IPS-15b (cell line): ENCODE measurements at regions not wholly inside any gene's neighbourhood (a gene's known extent, or its start where the extent isn't known, plus 50 kb on each side); places are given as distances from the start of the nearest gene placed in this dataset.

ENCODE experiments used
- H3K27me3 ChIP-seq: one replicate; pipeline ENCODE4 v1.6.1; 2013; ENCODE audit warnings: low read length; ENCODE audit not compliant: control insufficient read depth, insufficient read depth
- H3K36me3 ChIP-seq: one replicate; pipeline ENCODE4 v1.6.1; 2013; ENCODE audit warnings: low read length; ENCODE audit not compliant: control insufficient read depth, insufficient read depth
- H3K4me1 ChIP-seq: one replicate; pipeline ENCODE4 v1.6.1; 2013; ENCODE audit warnings: mild to moderate bottlenecking, low read length; ENCODE audit not compliant: control insufficient read depth, insufficient read depth
- H3K4me3 ChIP-seq: one replicate; pipeline ENCODE4 v1.5.1; 2013; ENCODE audit warnings: low read depth, low read length
- H3K9ac ChIP-seq: one replicate; pipeline ENCODE4 v1.6.1; 2013; ENCODE audit warnings: low read depth, mild to moderate bottlenecking, low read length
- H3K9me3 ChIP-seq: one replicate; pipeline ENCODE4 v1.6.1; 2013; ENCODE audit warnings: mild to moderate bottlenecking, low read length; ENCODE audit not compliant: control insufficient read depth, insufficient read depth

- H3K9me3 ChIP-seq, result no peaks in the 10 kb centered on the region
- no peaks in the 10 kb centered on the region for H3K27me3 ChIP-seq
- H3K4me1 ChIP-seq, result no peaks in the 10 kb centered on the region
- no peaks in the 10 kb centered on the region for H3K36me3 ChIP-seq
- no peak overlapping the region for H3K4me3 ChIP-seq
- H3K9ac ChIP-seq, result no peak overlapping the region
Measured at GRCh38 chr5:56588636-56589480, 226.5 kb upstream of the MAP3K1 start.

- H3K4me3 ChIP-seq, result no peak overlapping the region
- H3K9me3 ChIP-seq, result no peaks in the 10 kb centered on the region
- no peaks in the 10 kb centered on the region for H3K36me3 ChIP-seq
- H3K27me3 ChIP-seq, result no peaks in the 10 kb centered on the region
- no peaks in the 10 kb centered on the region for H3K4me1 ChIP-seq
- H3K9ac ChIP-seq, result no peak overlapping the region
Measured at GRCh38 chr5:56588131-56588487, 227.2 kb upstream of the MAP3K1 start.

DNA sequence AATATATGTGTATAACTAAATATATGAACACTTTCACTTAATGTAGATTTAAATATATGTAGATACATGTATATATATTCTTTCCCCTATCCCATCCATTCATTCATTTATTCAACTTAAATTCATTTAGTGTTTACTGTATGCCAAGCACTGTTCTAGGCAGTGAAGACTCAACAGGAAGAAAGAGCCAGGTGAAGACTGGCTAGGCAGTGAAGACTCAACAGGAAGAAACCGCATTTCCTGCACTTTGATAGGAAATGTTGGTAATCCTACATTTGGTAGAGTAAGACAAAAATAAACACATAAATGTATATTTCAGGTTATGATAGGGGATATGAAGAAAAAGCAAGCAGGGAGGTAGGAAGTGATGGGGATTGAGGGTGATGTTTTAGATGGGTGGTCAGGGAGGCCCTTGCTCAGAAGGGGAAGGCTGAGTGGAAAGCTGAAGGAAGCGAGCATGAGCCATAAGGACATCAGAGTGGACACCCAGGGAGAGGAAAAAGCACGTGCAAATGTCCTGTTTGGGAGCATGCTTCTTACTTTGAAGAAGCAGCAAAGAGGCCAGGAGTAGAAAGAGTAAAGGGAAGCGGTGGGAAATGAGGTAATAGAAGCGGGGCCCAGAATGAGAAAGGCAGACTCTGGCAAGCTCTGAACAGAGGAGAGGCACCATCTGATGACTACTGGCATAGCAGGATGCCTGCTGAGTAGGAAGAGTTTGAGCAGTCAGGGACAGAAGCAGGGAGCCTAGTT lies 227.8 kb upstream of the MAP3K1 start:
- Histone ChIP-seq H3K4me1 (no peaks in the 10 kb centered on the region), H3K36me3 (no peaks in the 10 kb centered on the region), H3K27me3 (no peaks in the 10 kb centered on the region), H3K4me3 (no peak overlapping the region), H3K9me3 (no peaks in the 10 kb centered on the region), H3K9ac (no peak overlapping the region)

DNA sequence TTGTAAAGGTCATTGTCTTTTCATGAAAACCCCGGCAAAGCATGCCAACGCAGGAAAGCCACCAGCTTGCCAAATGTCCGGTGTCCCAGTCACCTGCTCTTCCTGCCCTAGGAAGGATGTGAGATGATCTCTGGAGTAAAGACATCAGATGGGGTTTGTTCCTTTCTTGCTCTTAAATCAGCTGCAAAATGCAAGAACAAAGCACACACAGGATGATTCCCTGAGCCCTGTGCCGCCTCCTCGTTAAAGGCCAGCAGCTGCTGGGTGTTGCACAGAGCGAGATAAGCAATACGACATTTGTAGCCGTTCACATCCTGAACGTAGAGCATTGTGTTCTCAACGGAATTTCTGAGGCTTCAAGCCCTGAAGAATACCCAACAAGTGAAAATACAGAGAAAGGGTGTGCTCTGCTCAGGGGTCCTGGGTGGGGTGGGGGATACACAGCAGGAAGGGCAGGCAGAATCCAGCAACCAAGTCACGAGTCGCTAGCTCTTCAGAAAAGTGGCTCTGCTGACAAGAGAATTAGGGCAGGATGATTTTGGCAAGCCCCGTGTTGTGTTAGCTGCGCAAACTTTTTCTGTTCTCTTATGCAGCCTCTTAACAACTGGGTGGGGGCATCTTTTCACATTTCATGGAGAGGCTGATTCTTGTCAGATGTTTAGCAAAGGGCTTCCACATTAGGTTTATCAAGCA lies 229.2 kb upstream of the MAP3K1 start:
- no peaks in the 10 kb centered on the region for H3K27me3 ChIP-seq
- H3K4me3 ChIP-seq, result no peak overlapping the region
- H3K4me1 ChIP-seq, result no peaks in the 10 kb centered on the region
- H3K9ac ChIP-seq, result no peak overlapping the region
- no peaks in the 10 kb centered on the region for H3K36me3 ChIP-seq
- H3K9me3 ChIP-seq, result no peaks in the 10 kb centered on the region

DNA sequence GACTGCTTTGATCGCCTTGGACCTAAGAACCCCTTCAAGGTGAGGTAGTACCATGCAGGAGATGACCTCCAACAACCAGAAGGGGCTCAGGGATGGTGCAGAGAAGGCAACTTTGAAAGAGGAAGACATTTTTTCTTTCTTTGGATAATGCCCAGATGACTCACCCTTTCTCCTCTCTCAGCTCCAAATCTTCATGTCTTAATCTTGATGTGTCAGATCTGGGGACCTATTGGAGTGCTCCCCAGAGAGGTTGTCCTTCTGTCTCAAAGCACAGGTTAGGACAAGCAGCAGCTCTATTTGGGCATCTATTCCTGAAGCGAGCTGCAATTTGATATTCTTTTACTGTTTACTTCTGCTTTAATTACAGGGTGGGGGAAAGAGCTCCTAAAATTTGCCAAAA lies 229.9 kb upstream of the MAP3K1 start:
- Histone ChIP-seq H3K36me3 (no peaks in the 10 kb centered on the region), H3K4me3 (no peak overlapping the region), H3K4me1 (no peaks in the 10 kb centered on the region), H3K9me3 (no peaks in the 10 kb centered on the region), H3K27me3 (no peaks in the 10 kb centered on the region), H3K9ac (no peak overlapping the region)

DNA sequence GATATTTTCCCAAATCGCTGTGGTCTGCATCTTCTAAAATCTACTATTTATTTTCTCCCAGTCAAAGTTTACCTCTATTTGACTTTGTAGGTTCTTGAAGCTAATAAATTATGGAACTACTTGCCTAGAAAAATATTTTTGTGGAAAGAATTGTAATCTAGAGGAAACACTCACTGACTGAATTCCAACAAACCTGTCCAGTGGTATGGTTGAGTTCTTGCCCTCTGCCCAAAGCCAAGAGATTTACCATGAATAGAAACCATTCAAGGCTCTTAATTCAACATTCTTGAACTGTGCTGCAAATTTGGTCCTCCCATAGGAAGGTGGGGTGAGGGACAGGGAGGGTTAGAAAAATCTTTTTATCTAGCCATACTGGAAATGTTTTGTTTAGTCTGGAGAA lies 233.9 kb upstream of the MAP3K1 start:
- no peak overlapping the region for H3K4me3 ChIP-seq
- H3K9me3 ChIP-seq, result no peaks in the 10 kb centered on the region
- no peaks in the 10 kb centered on the region for H3K4me1 ChIP-seq
- H3K27me3 ChIP-seq, result no peaks in the 10 kb centered on the region
- H3K36me3 ChIP-seq, result no peaks in the 10 kb centered on the region
- H3K9ac ChIP-seq, result no peak overlapping the region

DNA sequence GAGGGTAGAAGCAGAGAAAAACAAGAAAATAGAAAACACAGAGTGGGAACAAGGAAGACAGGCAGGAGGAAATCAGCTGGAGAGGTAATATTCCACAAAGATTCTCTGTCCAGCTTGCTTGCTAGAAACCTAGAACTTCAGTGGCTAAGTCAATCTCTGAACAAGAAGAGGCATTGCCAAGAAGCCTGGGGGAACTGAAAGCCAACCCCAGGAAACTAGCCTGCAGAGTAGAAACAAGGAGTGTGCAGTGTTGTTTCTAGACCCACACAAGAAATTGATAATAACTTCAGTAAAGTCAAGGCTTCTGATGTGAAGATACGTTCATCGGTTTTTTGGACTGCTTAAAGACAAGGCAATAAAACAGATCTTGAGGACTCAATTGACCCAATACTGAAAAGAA lies 234.5 kb upstream of the MAP3K1 start:
- no peaks in the 10 kb centered on the region for H3K9me3 ChIP-seq
- no peak overlapping the region for H3K4me3 ChIP-seq
- H3K9ac ChIP-seq, result no peak overlapping the region
- no peaks in the 10 kb centered on the region for H3K36me3 ChIP-seq
- no peaks in the 10 kb centered on the region for H3K4me1 ChIP-seq
- no peaks in the 10 kb centered on the region for H3K27me3 ChIP-seq

DNA sequence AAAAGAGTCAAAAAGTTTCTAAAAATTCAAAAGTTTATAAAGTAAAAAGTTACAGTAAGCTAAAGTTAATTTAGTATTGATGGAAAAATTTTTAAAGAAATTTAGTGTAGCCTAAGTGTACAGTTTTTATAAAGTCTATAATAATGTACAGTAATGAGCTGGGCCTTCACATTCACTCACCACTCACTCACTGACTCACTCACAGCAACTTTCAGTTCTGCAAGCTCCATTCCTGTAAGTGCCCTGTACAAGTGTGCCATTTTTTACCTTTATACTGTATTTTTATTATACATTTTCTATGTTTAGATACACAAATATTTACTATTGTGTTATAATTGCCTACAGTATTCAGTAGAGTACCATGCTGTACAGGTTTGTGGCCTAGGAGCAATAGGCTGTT lies 239.5 kb upstream of the MAP3K1 start:
- no peaks in the 10 kb centered on the region for H3K9me3 ChIP-seq
- no peaks in the 10 kb centered on the region for H3K4me1 ChIP-seq
- H3K9ac ChIP-seq, result no peak overlapping the region
- H3K4me3 ChIP-seq, result no peak overlapping the region
- no peaks in the 10 kb centered on the region for H3K27me3 ChIP-seq
- no peaks in the 10 kb centered on the region for H3K36me3 ChIP-seq

DNA sequence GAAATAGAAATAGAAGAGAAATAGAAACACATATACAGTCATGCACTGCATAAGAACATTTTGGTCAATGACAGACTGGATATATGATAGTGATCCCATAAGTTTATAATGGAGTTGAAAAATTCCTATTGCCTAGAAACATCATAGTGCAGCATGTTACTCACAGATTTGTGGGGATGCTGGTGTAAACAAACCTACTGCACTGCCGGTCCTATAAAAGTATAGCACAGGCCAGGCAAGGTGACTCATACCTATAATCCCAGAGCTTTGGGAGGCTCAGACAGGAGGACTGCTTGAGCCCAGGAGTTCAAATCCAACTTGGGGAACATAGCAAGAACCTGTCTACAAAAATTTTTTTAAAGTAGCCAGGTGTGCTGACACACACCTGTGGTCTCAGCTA lies 240.6 kb upstream of the MAP3K1 start:
- Histone ChIP-seq H3K9ac (no peak overlapping the region), H3K4me3 (no peak overlapping the region), H3K9me3 (no peaks in the 10 kb centered on the region), H3K36me3 (no peaks in the 10 kb centered on the region), H3K4me1 (no peaks in the 10 kb centered on the region), H3K27me3 (no peaks in the 10 kb centered on the region)

- H3K4me3 ChIP-seq, result no peak overlapping the region
- H3K9me3 ChIP-seq, result no peaks in the 10 kb centered on the region
- H3K9ac ChIP-seq, result no peak overlapping the region
- peaks cover 7% of the 10 kb centered on the region for H3K4me1 ChIP-seq
- no peaks in the 10 kb centered on the region for H3K27me3 ChIP-seq
- no peaks in the 10 kb centered on the region for H3K36me3 ChIP-seq
Measured at GRCh38 chr5:56569566-56569965, 245.8 kb upstream of the MAP3K1 start.

- Histone ChIP-seq H3K36me3 (no peaks in the 10 kb centered on the region), H3K9ac (no peak overlapping the region), H3K4me1 (peaks cover 7% of the 10 kb centered on the region), H3K4me3 (no peak overlapping the region), H3K9me3 (no peaks in the 10 kb centered on the region), H3K27me3 (no peaks in the 10 kb centered on the region)
Measured at GRCh38 chr5:56569076-56569475, 246.3 kb upstream of the MAP3K1 start.

DNA sequence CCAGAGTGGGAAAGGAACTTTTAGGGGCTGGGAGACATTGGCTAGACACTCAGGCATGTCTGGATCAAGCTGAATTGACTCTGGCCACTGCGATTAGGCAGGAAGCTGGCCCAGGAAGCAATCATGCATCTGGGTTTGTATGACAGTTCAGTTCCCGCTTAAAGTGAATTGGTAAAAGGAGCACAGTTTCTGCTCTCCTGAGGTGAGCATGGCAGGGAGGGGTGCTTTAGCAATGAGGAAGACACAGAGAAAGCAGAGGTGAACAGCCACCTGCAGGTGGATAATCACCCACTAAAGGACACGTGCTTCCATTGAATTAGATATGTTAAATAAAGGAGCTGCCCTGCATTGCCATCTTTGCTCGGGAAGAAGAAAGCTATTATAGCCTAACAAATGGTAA lies 248.1 kb upstream of the MAP3K1 start:
- no peaks in the 10 kb centered on the region for H3K9me3 ChIP-seq
- peaks cover 7% of the 10 kb centered on the region for H3K4me1 ChIP-seq
- H3K27me3 ChIP-seq, result no peaks in the 10 kb centered on the region
- H3K36me3 ChIP-seq, result no peaks in the 10 kb centered on the region
- no peak overlapping the region for H3K4me3 ChIP-seq
- H3K9ac ChIP-seq, result no peak overlapping the region
